Ishikawa (cell line): ENCODE measurements at regions not wholly inside any gene's neighbourhood (a gene's known extent, or its start where the extent isn't known, plus 50 kb on each side); places are given as distances from the start of the nearest gene placed in this dataset.

Experiments
- CEBPB ChIP-seq: IDR thresholded peaks from 2 replicates; pipeline ENCODE4 v1.6.1; 2012
- CREB1 ChIP-seq: IDR thresholded peaks from 2 replicates; pipeline ENCODE4 v1.6.1; 2012; ENCODE audit warnings: low read depth
- EGR1 ChIP-seq: IDR thresholded peaks from 2 replicates; pipeline ENCODE4 v1.6.1; 2012
- EP300 ChIP-seq: IDR thresholded peaks from 2 replicates; pipeline ENCODE4 v1.6.1; 2012; ENCODE audit warnings: borderline replicate concordance
- FOXM1 ChIP-seq: IDR thresholded peaks from 2 replicates; pipeline ENCODE4 v1.6.1; 2012; ENCODE audit warnings: low read depth, borderline replicate concordance
- NFIC ChIP-seq: IDR thresholded peaks from 2 replicates; pipeline ENCODE4 v1.6.1; 2012
- RAD21 ChIP-seq: IDR thresholded peaks from 2 replicates; pipeline ENCODE4 v1.6.1; 2012; ENCODE audit warnings: low read depth
- TAF1 ChIP-seq: IDR thresholded peaks from 2 replicates; pipeline ENCODE4 v1.6.1; 2012; ENCODE audit warnings: low read depth, mild to moderate bottlenecking
- TCF12 ChIP-seq: IDR thresholded peaks from 2 replicates; pipeline ENCODE4 v1.6.1; 2012; ENCODE audit warnings: low read depth
- TEAD4 ChIP-seq: IDR thresholded peaks from 2 replicates; pipeline ENCODE4 v1.6.1; 2012
- YY1 ChIP-seq: IDR thresholded peaks from 2 replicates; pipeline ENCODE4 v1.6.1; 2012; ENCODE audit warnings: low read depth
- ZBTB7A ChIP-seq: IDR thresholded peaks from 2 replicates; pipeline ENCODE4 v1.6.1; 2012; ENCODE audit warnings: low read depth
- TF ChIP-seq, protein P1 (sequence below): IDR thresholded peaks from 2 replicates; pipeline ENCODE4 v1.6.1; 2012; ENCODE audit warnings: low read depth, mild to moderate bottlenecking
- TF ChIP-seq, protein P2 (sequence below): IDR thresholded peaks from 2 replicates; pipeline ENCODE4 v1.6.1; 2012
- TF ChIP-seq, protein P3 (sequence below): IDR thresholded peaks from 2 replicates; pipeline ENCODE4 v1.6.1; 2012

DNA sequence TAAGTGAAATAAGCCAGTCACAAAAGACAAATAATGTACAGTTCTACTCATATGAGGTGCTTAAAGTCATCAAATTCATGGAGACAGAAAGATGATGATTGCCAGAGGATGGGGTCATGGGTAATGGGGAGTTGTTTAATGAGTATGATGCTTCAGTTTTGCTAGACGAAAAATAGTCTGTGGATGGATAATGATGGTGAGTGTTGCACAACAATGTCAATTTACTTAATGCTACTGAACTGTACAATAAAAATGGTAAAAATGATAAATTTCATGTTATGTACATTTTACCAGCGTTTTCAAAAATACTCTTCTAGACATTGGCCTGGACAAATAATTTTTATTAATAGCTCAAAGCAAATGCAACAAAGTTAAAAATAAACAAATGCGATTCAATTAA is 118.5 kb upstream of the KYNU start:
- TF ChIP-seq, protein P1, sequence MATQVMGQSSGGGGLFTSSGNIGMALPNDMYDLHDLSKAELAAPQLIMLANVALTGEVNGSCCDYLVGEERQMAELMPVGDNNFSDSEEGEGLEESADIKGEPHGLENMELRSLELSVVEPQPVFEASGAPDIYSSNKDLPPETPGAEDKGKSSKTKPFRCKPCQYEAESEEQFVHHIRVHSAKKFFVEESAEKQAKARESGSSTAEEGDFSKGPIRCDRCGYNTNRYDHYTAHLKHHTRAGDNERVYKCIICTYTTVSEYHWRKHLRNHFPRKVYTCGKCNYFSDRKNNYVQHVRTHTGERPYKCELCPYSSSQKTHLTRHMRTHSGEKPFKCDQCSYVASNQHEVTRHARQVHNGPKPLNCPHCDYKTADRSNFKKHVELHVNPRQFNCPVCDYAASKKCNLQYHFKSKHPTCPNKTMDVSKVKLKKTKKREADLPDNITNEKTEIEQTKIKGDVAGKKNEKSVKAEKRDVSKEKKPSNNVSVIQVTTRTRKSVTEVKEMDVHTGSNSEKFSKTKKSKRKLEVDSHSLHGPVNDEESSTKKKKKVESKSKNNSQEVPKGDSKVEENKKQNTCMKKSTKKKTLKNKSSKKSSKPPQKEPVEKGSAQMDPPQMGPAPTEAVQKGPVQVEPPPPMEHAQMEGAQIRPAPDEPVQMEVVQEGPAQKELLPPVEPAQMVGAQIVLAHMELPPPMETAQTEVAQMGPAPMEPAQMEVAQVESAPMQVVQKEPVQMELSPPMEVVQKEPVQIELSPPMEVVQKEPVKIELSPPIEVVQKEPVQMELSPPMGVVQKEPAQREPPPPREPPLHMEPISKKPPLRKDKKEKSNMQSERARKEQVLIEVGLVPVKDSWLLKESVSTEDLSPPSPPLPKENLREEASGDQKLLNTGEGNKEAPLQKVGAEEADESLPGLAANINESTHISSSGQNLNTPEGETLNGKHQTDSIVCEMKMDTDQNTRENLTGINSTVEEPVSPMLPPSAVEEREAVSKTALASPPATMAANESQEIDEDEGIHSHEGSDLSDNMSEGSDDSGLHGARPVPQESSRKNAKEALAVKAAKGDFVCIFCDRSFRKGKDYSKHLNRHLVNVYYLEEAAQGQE = no peak
- TF ChIP-seq TCF12 = no peak

DNA sequence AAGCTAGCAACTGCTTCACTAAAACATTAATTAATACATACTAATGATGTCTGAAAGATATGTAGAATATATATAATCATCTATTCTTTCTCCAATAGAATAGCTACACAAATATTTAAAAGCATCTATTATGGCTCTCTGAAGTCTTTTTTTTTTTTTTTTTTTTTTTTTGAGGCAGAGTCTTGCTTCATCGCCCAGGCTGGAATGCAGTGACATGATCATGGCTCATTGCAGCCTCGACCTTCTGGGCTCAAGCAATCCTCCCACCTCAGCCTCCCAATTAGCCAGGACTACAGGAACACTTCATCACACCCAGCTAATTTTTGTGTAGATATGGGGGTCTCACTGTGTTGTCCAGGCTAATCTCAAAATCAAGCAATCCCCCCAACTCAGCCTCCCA is 120.4 kb upstream of the KYNU start:
- TF ChIP-seq EGR1 (no peak), FOXM1 (no peak), YY1 (no peak)
- TF ChIP-seq, protein P2, sequence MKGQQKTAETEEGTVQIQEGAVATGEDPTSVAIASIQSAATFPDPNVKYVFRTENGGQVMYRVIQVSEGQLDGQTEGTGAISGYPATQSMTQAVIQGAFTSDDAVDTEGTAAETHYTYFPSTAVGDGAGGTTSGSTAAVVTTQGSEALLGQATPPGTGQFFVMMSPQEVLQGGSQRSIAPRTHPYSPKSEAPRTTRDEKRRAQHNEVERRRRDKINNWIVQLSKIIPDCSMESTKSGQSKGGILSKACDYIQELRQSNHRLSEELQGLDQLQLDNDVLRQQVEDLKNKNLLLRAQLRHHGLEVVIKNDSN = no peak

DNA sequence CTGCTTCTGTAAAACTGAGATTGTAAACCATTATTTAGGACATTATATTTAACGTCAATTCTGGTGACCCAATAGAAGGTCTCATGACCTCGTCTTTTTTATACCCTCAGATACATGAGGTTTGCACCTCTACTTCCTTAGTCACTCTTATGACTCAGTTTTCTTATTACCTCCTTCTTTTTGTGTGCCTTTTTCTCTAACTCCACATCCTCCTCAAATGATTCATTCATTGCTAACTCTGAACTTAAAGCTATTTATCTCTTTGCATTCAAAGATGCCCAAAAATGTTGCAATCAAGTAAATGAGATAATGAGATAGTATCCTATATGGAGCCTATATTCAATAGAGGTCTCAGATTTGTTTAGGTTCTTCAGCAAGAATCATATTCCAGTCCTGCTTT is 121.0 kb upstream of the KYNU start:
- TF ChIP-seq NFIC = no peak
- no peak for TF ChIP-seq TCF12
- no peak for TF ChIP-seq CREB1
- no peak for TF ChIP-seq FOXM1
- TF ChIP-seq TAF1 = no peak

DNA sequence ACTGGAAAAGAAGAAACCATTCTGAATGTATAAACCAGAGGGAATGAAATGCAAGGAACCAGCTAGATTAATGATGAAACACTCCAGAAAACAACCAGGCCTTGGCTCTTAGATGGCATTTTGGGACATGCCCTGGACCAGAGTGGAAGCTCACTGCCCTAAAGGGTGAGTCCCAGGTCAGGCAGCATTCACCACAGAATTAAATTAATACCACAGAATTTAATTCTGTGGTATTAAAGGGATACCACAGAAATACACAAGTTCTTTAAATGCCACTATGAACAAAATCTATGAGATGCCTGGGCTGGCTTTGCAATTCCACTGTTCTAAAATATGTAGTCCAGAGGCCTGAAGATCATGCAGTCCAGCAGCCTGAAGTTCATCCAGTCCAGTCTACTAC is 122.3 kb upstream of the KYNU start:
- TF ChIP-seq TAF1 = no peak
- no peak for TF ChIP-seq EP300
- no peak for TF ChIP-seq FOXM1
- TF ChIP-seq RAD21 = no peak
- TF ChIP-seq YY1 = no peak
- TF ChIP-seq, protein P2 = no peak
- no peak for TF ChIP-seq TEAD4
- no peak for TF ChIP-seq ZBTB7A
- TF ChIP-seq, protein P3, sequence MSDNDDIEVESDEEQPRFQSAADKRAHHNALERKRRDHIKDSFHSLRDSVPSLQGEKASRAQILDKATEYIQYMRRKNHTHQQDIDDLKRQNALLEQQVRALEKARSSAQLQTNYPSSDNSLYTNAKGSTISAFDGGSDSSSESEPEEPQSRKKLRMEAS = no peak
- TF ChIP-seq NFIC = no peak
- TF ChIP-seq EGR1 = no peak
- no peak for TF ChIP-seq TCF12
- no peak for TF ChIP-seq CREB1
- TF ChIP-seq, protein P1 = no peak
- no peak for TF ChIP-seq CEBPB

DNA sequence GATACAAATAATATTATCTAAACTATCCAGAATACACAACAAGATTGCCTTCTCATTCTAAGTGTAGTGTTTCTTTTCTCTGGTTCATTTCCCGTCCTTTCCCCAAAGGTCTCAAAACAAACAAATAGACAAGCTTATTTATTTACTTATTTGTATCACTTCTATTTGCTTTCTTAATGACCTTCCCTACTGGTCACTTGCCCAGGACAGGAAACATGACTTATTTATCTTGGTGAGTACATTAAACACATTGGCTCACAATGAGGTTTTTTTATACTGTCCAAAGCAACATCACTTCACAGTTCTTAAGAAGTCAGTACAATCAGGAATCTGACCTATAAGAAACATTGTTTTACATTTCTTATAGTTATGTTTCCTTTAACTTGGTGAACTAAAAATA is 123.3 kb upstream of the KYNU start:
- TF ChIP-seq, protein P1 = no peak
- TF ChIP-seq EGR1 (no peak), CREB1 (no peak)

DNA sequence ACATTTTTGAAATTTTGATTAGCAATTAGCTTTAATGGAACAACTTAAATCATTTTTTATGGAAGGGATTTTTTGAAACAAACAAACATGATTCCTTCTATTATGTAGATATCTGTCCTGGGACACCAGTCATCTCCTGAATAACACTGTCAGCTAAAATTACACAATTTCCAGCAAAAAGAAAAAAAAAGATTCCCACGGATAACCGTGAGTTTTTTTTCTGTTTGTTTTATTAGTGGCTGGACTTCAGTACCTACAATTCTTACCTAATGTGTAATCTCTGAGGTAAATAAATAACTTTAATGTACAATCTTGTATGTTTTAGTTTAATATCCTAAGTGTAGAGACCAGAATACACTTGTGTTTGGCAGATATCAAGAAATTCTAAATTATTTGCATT is 126.6 kb upstream of the KYNU start:
- no peak for TF ChIP-seq YY1
- TF ChIP-seq FOXM1 = no peak
- no peak for TF ChIP-seq EP300
- TF ChIP-seq, protein P3 = no peak
- TF ChIP-seq EGR1 = no peak
- no peak for TF ChIP-seq TAF1
- TF ChIP-seq, protein P2 = no peak
- no peak for TF ChIP-seq ZBTB7A
- no peak for TF ChIP-seq RAD21
- TF ChIP-seq CREB1 = no peak
- no peak for TF ChIP-seq TCF12
- TF ChIP-seq TEAD4 = no peak
- TF ChIP-seq, protein P1 = no peak
- TF ChIP-seq NFIC = no peak
- no peak for TF ChIP-seq CEBPB
